SK-N-SH (cell line): ENCODE measurements at regions not wholly inside any gene's neighbourhood (a gene's known extent, or its start where the extent isn't known, plus 50 kb on each side); places are given as distances from the start of the nearest gene placed in this dataset.
"Not testable (repeated sequence)": the region's sequence is repeated elsewhere in the genome, so short reads cannot be mapped to it uniquely, and the experiment has no call there.

Experiments used
- CTCF ChIA-PET: fragments of 300-600, 350-600 bp; formaldehyde crosslinking; extraction: SDS; loops from one replicate; lab custom pipeline; 2021; lab: Yijun Ruan, JAX
- POLR2A ChIA-PET: fragments of 350-600 bp; sonication (Branson Sonifier 250); formaldehyde crosslinking; extraction: SDS; loops from one replicate; lab custom pipeline; 2020; ENCODE audit warnings: antibody characterized with exemption, inconsistent platforms; lab: Yijun Ruan, JAX
- DNase-seq: peaks from one replicate; pipeline ENCODE4 v3.0.0; 2012
- H2AFZ ChIP-seq: fragments of 200-600 bp; sonication (generic); 2 replicates; pipeline ENCODE4 v1.8.1; 2016; ENCODE audit warnings: antibody characterized with exemption, mild to moderate bottlenecking, low read depth
- H3F3A ChIP-seq: fragments of 200-600 bp; sonication (generic); replicated peaks from 2 replicates; pipeline ENCODE3; 2016; ENCODE audit warnings: antibody characterized with exemption, mild to moderate bottlenecking; ENCODE audit not compliant: insufficient read depth
- H3K27ac ChIP-seq, 2 experiments: fragments of 200-500 bp in 1 of 2; fragments of 200-600 bp in 1 of 2; sonication (Bioruptor generic) in 1 of 2; sonication (generic), shearing (Covaris generic) in 1 of 2; 2 replicates each; pipeline versions ENCODE4 v1.5.1 to v1.6.1; 2014 to 2016; ENCODE audit warnings: low read depth in 2 of 2, inconsistent platforms in 1 of 2, low read length in 1 of 2, mild to moderate bottlenecking in 1 of 2, mixed read lengths in 1 of 2
- H3K27me3 ChIP-seq: fragments of 200-600 bp; sonication (generic), shearing (Covaris generic); 2 replicates; pipeline ENCODE4 v1.6.1; 2016; ENCODE audit warnings: mixed run types; ENCODE audit not compliant: insufficient read depth
- H3K36me3 ChIP-seq, 2 experiments: fragments of 200-500 bp in 1 of 2; fragments of 200-600 bp in 1 of 2; sonication (Bioruptor generic) in 1 of 2; sonication (generic) in 1 of 2; replicated peaks in 1 of 2; 2 replicates each; pipeline versions ENCODE3 to v1.5.1; 2014 to 2016; ENCODE audit warnings: low read length in 1 of 2, mild to moderate bottlenecking in 1 of 2; ENCODE audit not compliant: insufficient read depth in 2 of 2, control insufficient read depth in 1 of 2
- H3K4me1 ChIP-seq, 2 experiments: fragments of 200-500 bp in 1 of 2; fragments of 200-600 bp in 1 of 2; sonication (Bioruptor generic) in 1 of 2; sonication (generic), shearing (Covaris generic) in 1 of 2; 2 replicates each; pipeline versions ENCODE4 v1.5.1 to v1.6.1; 2014 to 2016; ENCODE audit warnings: low read depth in 1 of 2, low read length in 1 of 2, mixed run types in 1 of 2; ENCODE audit not compliant: insufficient read depth in 2 of 2, control insufficient read depth in 1 of 2
- H3K4me2 ChIP-seq: fragments of 200-600 bp; sonication (generic), shearing (Covaris generic); 2 replicates; pipeline ENCODE4 v1.6.1; 2017; ENCODE audit warnings: mixed run types
- H3K4me3 ChIP-seq, 2 experiments: fragments of 200-500 bp in 1 of 2; fragments of 200-600 bp in 1 of 2; sonication (Bioruptor generic) in 1 of 2; sonication (generic), shearing (Covaris generic) in 1 of 2; 2 replicates each; pipeline versions ENCODE4 v1.5.1 to v1.8.1; 2014 to 2016; ENCODE audit warnings: low read depth in 2 of 2, inconsistent platforms in 1 of 2, low read length in 1 of 2, mild to moderate bottlenecking in 1 of 2, mixed read lengths in 1 of 2, moderate library complexity in 1 of 2
- H3K79me2 ChIP-seq: fragments of 200-600 bp; sonication (generic); 2 replicates; pipeline ENCODE4 v1.8.1; 2017; ENCODE audit warnings: mild to moderate bottlenecking; ENCODE audit not compliant: insufficient read depth
- H3K9ac ChIP-seq: fragments of 200-600 bp; sonication (generic); 2 replicates; pipeline ENCODE4 v1.6.1; 2017; ENCODE audit warnings: mixed run types
- H3K9me2 ChIP-seq: fragments of 200-600 bp; sonication (generic); 2 replicates; pipeline ENCODE4 v1.6.1; 2017; ENCODE audit warnings: mixed run types
- H3K9me3 ChIP-seq: fragments of 200-600 bp; sonication (generic); 2 replicates; pipeline ENCODE4 v1.6.1; 2017; ENCODE audit warnings: mixed run types, mild to moderate bottlenecking, moderate library complexity
- H4K20me1 ChIP-seq: fragments of 200-600 bp; sonication (generic); 2 replicates; pipeline ENCODE4 v1.6.1; 2017; ENCODE audit warnings: mild to moderate bottlenecking, mixed run types; ENCODE audit not compliant: insufficient read depth
- CHD2 ChIP-seq: fragments of 150-350 bp; IDR thresholded peaks from 2 replicates; pipeline ENCODE4 v1.6.1; 2018; ENCODE audit warnings: low read length; ENCODE audit not compliant: partially characterized antibody
- CTCF ChIP-seq: fragments of 200-600 bp; sonication (generic); IDR thresholded peaks from 2 replicates; pipeline ENCODE4 v1.6.1; 2017; ENCODE audit warnings: antibody characterized with exemption, mild to moderate bottlenecking, moderate library complexity
- EP300 ChIP-seq, 2 experiments: IDR thresholded peaks; 2 replicates each; pipeline versions ENCODE4 v1.4.0 to v1.6.1; 2012; ENCODE audit warnings: borderline replicate concordance in 1 of 2, low read depth in 1 of 2, low read length in 1 of 2
- FOXJ3 ChIP-seq: sonication (generic); formaldehyde crosslinking; IDR thresholded peaks from 2 replicates; pipeline ENCODE4 v1.5.1; 2020; ENCODE audit warnings: mild to moderate bottlenecking, missing genetic modification reagents
- GATA2 ChIP-seq: sonication (generic); formaldehyde crosslinking; IDR thresholded peaks from 2 replicates; pipeline ENCODE4 v1.5.0; 2020; ENCODE audit warnings: mild to moderate bottlenecking, missing genetic modification reagents
- IRF3 ChIP-seq: fragments of 150-350 bp; IDR thresholded peaks from 2 replicates; pipeline ENCODE4 v1.6.1; 2016; ENCODE audit warnings: mild to moderate bottlenecking, low read depth, low read length
- NFIC ChIP-seq: IDR thresholded peaks from 2 replicates; pipeline ENCODE4 v1.4.0; 2012; ENCODE audit warnings: borderline replicate concordance
- RAD21 ChIP-seq: IDR thresholded peaks from 2 replicates; pipeline ENCODE4 v1.6.1; 2012; ENCODE audit warnings: mild to moderate bottlenecking, low read length
- TCF12 ChIP-seq: IDR thresholded peaks from 2 replicates; pipeline ENCODE4 v1.4.0; 2012
- USF1 ChIP-seq: IDR thresholded peaks from 2 replicates; pipeline ENCODE4 v1.4.0; 2012; ENCODE audit warnings: low read depth, borderline replicate concordance
- WGBS: methylation state at CpG from one replicate; pipeline ENCODE4 v1.1.6; 2017; ENCODE audit warnings: low lambda C conversion rate; 5-methylcytosine and 5-hydroxymethylcytosine counted together

- Histone ChIP-seq H3K79me2 (no peaks in the 10 kb centered on the region), H3K9me3 (no peaks in the 10 kb centered on the region), H3K4me1 (no peaks in the 10 kb centered on the region), H3K9me2 (no peaks in the 10 kb centered on the region), H3K4me2 (no peak overlapping the region), H3F3A (no peaks in the 10 kb centered on the region), H3K27me3 (no peaks in the 10 kb centered on the region)
- no peak for DNase-seq
- no peak for TF ChIP-seq FOXJ3 (CRISPR knock-in tag)
- TF ChIP-seq NFIC = no peak
- no peak for TF ChIP-seq GATA2 (CRISPR knock-in tag)
- no peak for TF ChIP-seq TCF12
- TF ChIP-seq IRF3 = no peak
- TF ChIP-seq CTCF = peak; percentile 31; the same call in 1 of the 2 replicates
- no peak for TF ChIP-seq CHD2
- no peak for TF ChIP-seq USF1
- TF ChIP-seq EP300 (IDR thresholded peaks at IDR 0.05; ENCODE audit: borderline replicate concordance in 1 of 2, low read depth in 1 of 2, low read length in 1 of 2) = no peak
- peak; percentile 22; the same call in 1 of the 2 replicates for TF ChIP-seq RAD21
- TF ChIP-seq, all 33 proteins: peak for 2
- Histone ChIP-seq H4K20me1 (no peaks in the 10 kb centered on the region), H2AFZ (no peak overlapping the region), H3K36me3 (no peaks in the 10 kb centered on the region), H3K9ac (no peak overlapping the region), H3K4me3 (no peak overlapping the region), H3K27ac (no peak overlapping the region)
- 1% methylated on average over 2 of the region's 2 CpGs for WGBS
- POLR2A ChIA-PET = no interaction called here
- CTCF ChIA-PET = no interaction called here
Observed at GRCh38 chr1:73452522-73452921, 745.5 kb downstream of the LRRIQ3 start.

GRCh38 chr1:73450668-73451067, 747.3 kb downstream of the LRRIQ3 start:
- H4K20me1 ChIP-seq, H3K9me2 ChIP-seq, DNase-seq, H3K4me1 ChIP-seq, H2AFZ ChIP-seq, H3K4me3 ChIP-seq, CTCF ChIA-PET, H3K27ac ChIP-seq, H3K9me3 ChIP-seq, H3F3A ChIP-seq, H3K27me3 ChIP-seq, H3K4me2 ChIP-seq, H3K36me3 ChIP-seq, H3K9ac ChIP-seq, H3K79me2 ChIP-seq, POLR2A ChIA-PET: not testable (repeated sequence)
- WGBS = 41% methylated on average over 2 of the region's 2 CpGs
